ENCODE measurements at regions not wholly inside any gene's neighbourhood (a gene's known extent, or its start where the extent isn't known, plus 50 kb on each side); places are given as distances from the start of the nearest gene placed in this dataset.

DNA sequence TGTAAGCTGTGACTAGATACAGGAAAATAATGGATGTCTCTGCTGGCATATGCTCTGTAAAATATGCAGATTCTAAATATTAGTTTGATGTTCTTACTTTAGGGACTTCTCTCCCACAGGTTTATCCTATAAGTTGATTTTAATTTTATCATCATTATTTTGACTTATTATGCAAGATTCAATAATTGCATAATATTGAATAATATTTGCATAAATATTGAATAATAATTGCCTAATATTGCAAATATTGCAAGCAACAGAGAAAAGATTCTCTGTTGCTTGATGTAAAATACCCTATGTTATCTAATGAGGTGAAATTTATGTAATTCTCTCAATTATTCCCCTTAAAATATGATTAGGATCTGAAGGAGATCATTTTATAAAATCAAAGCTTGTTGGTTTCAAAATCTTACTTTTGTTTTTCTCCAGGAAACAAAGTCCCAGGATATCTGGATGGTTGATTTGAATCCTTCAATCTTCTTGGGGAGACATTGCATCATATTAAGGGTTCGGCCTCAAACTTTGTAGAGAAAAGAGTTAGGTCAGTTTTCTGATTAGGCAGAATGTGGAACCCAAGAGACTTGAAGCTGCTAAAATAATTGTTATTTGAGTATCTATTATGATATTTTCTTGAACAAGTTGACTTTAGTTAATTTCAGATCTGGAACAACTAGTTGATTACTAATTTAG is 92.8 kb upstream of the MTPN start:
- no peak overlapping the region for H3K4me3 ChIP-seq (ENCODE audit: low read depth, low read length)
- no peak for DNase-seq (ENCODE audit: low read depth)
- TF ChIP-seq, protein P1, sequence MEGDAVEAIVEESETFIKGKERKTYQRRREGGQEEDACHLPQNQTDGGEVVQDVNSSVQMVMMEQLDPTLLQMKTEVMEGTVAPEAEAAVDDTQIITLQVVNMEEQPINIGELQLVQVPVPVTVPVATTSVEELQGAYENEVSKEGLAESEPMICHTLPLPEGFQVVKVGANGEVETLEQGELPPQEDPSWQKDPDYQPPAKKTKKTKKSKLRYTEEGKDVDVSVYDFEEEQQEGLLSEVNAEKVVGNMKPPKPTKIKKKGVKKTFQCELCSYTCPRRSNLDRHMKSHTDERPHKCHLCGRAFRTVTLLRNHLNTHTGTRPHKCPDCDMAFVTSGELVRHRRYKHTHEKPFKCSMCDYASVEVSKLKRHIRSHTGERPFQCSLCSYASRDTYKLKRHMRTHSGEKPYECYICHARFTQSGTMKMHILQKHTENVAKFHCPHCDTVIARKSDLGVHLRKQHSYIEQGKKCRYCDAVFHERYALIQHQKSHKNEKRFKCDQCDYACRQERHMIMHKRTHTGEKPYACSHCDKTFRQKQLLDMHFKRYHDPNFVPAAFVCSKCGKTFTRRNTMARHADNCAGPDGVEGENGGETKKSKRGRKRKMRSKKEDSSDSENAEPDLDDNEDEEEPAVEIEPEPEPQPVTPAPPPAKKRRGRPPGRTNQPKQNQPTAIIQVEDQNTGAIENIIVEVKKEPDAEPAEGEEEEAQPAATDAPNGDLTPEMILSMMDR (conservative IDR thresholded peaks at IDR 0.05; ENCODE audit: low read depth, low read length) = no peak

DNA sequence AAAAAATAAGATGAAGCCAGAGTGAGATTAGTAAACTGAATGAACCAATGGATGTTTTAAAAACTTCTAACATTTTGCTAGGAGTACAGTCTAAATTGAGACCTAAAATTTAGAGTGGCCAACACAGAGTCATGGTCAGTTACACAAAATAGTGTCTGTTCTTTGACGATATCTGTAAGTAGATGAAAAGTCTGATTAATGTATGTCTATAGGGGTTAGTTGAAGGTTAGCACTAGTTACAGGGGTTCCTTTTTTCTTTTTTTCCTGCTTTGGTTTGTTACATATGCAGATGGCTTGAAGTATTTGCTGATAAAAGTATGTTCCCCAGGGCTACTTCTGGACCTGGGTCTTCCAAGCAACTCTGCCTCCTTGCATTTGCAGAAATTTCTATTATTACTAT is 90.1 kb upstream of the MTPN start:
- DNase-seq (ENCODE audit: low read depth) = no peak
- no peak overlapping the region for H3K4me3 ChIP-seq (ENCODE audit: low read depth, low read length)
- TF ChIP-seq, protein P1 (conservative IDR thresholded peaks at IDR 0.05; ENCODE audit: low read depth, low read length) = no peak

DNA sequence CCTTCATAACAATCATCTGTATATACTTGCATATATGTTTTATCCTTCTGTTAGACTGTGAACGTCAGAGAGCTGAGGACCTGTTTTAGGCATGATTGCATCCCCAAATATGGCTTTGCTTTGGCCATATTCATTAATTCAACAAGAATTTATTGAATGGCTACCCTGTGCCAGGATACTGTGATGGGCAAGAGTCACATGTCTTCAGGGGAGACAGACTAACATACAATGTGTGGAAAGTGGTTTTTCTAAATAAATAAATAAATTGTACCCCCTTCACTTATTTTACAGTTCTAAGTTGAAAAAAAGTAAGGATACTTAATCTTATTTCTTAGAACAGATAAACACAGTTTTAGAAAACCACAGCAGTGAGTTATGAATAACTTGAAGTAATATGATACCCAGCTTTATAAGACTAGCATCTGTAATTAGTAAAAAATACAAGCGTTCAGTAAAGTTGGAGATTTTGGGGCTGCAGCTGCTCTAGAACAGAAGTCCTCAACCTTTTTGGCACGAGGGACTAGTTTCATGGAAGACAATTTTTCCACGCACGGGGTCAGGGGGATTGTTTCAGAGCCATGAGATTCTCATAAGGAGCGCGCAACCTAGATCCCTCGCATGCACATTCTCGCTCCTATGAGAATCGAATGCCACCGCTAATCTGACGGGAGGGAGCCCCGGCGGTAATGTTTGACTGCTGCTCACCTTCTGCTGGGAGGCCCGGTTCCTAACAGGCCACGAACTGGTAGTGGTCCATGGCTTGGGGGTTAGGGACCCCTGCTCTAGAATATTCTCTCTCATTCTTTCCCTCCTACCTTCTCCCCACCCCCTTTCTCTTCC is 89.4 kb upstream of the MTPN start:
- no peak for DNase-seq (ENCODE audit: low read depth)
- H3K4me3 ChIP-seq (ENCODE audit: low read depth, low read length) = no peak overlapping the region
- TF ChIP-seq, protein P1 (conservative IDR thresholded peaks at IDR 0.05; ENCODE audit: low read depth, low read length) = no peak

DNA sequence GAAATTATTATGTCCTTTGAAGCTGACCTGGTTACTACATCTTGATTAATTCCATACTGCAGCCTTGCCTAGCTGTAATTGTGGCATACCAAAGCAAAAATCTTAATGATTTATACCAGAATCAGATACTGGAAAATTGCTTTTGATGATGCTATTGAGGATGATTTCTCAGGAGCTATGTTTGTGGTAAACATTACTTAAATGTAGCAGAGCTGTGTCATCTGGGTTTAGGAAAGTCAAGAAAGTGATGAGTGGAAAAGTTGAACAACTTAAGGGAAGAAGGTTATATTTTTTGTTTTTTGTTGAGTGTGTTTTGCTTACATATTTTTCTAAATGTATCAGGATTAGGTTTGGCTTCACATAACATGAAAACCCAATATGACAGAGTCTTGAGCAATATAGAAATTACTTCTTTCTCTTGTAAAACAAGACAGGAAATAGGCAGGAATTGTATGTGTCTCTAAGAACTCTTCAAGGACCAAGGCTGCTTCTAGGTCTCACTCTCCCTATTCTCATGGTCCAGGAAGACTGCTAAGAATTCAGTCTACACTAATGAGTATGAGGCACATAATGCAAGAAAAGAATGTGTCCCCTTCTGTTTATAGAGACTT is 87.6 kb upstream of the MTPN start:
- TF ChIP-seq, protein P1 (conservative IDR thresholded peaks at IDR 0.05; ENCODE audit: low read depth, low read length) = no peak
- no peak overlapping the region for H3K4me3 ChIP-seq (ENCODE audit: low read depth, low read length)
- no peak for DNase-seq (ENCODE audit: low read depth)

DNA sequence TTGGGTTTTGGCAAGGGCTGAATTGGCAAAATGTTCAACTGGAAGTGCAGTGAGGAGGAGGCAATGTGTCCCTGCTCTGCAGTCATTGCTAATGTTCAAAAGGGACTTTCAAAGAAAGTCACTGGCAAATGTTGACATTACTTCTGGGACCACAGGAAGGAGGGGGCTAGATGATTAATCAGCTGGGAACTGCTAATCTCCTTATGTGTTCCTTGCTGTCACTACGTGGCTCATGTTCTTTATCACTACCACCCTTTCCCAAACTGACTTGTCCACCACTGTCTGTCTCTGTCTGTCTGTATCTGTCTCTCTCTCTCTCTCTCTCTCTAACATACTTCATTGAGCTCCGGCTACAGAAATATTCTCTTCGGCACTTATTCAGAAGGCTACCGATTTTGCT is 86.9 kb upstream of the MTPN start:
- no peak overlapping the region for H3K4me3 ChIP-seq (ENCODE audit: low read depth, low read length)
- TF ChIP-seq, protein P1 (conservative IDR thresholded peaks at IDR 0.05; ENCODE audit: low read depth, low read length) = no peak
- DNase-seq (ENCODE audit: low read depth) = no peak

DNA sequence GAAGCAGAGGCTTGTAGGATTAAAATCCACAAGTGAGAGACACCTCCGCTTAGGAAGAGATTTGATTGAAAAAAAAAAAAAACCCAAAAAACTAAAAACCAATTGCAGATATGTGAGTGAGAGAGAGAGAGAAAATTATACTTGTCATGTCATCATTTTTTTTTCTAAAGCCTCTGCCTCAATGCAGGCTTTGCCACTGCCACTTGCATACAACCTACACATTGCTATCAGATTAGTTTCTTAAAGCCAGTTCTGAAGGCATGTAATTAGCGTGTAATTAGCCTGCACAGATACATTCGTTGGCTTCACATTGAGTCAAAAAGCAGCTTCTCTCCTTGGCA is 86.1 kb upstream of the MTPN start:
- DNase-seq (ENCODE audit: low read depth) = no peak
- H3K4me3 ChIP-seq (ENCODE audit: low read depth, low read length) = no peak overlapping the region
- TF ChIP-seq, protein P1 (conservative IDR thresholded peaks at IDR 0.05; ENCODE audit: low read depth, low read length) = no peak
